Upper lobe of left lung (tissue), 4 donors: ENCODE measurements at regions not wholly inside any gene's neighbourhood (a gene's known extent, or its start where the extent isn't known, plus 50 kb on each side); places are given as distances from the start of the nearest gene placed in this dataset.
A peak's percentile ranks its signal among the peaks of the same experiment; 100 is the strongest.

Source experiments
- EP300 ChIP-seq, 4 donors: sonication (generic); formaldehyde crosslinking; IDR thresholded peaks; one replicate each; pipeline ENCODE4 v1.5.1; 2017; ENCODE audit warnings: antibody characterized with exemption in 4 of 4, control low read depth in 2 of 4
- POLR2A ChIP-seq, 4 donors: fragments of 450-650 bp; IDR thresholded peaks; one replicate each; pipeline ENCODE4 v1.5.1; 2016 to 2017; ENCODE audit warnings: antibody characterized with exemption in 4 of 4, mild to moderate bottlenecking in 2 of 4
- POLR2AphosphoS5 ChIP-seq, 2 donors: sonication (generic); formaldehyde crosslinking; IDR thresholded peaks; one replicate each; pipeline ENCODE4 v1.5.1; 2017; ENCODE audit warnings: antibody characterized with exemption in 2 of 2
- TF ChIP-seq, protein P1 (sequence below), 6 experiments: fragments of 450-650 bp in 4 of 6; fragments of 200-600 bp in 2 of 6; sonication (generic) in 2 of 6; IDR thresholded peaks; one replicate each; pipeline ENCODE4 v1.5.1; 2016 to 2019; ENCODE audit warnings: antibody characterized with exemption in 6 of 6

DNA sequence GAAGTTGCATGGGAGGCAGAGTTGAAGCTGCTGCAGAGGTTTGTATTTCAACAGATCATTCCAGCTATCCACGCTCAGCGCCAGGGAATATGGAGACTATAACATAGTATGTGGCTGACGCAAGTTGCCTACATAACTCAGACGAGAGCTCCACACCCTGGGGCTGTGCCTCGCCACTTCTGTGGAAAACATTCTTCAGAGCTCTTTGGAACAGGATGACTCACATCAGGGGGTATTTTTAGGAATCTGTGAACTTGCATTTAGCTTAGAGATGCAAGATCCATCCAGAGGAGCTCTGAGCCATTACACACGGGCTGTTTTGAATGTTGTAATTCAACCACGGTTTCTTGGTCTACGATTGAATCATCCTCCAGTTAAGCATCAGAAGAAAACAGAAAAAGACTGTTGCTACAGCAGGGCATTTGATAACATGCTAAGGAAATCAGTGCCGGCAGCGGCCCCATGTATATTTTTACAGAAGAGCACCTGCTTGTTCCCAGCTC lies 481.5 kb upstream of the AKR1E2 start:
- TF ChIP-seq, protein P1, sequence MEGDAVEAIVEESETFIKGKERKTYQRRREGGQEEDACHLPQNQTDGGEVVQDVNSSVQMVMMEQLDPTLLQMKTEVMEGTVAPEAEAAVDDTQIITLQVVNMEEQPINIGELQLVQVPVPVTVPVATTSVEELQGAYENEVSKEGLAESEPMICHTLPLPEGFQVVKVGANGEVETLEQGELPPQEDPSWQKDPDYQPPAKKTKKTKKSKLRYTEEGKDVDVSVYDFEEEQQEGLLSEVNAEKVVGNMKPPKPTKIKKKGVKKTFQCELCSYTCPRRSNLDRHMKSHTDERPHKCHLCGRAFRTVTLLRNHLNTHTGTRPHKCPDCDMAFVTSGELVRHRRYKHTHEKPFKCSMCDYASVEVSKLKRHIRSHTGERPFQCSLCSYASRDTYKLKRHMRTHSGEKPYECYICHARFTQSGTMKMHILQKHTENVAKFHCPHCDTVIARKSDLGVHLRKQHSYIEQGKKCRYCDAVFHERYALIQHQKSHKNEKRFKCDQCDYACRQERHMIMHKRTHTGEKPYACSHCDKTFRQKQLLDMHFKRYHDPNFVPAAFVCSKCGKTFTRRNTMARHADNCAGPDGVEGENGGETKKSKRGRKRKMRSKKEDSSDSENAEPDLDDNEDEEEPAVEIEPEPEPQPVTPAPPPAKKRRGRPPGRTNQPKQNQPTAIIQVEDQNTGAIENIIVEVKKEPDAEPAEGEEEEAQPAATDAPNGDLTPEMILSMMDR (IDR thresholded peaks at IDR 0.05), result peak in 2 of 6 experiments; percentile 8 to 19
- TF ChIP-seq EP300 (IDR thresholded peaks at IDR 0.05) (peak in 2 of 4 donors; percentile 33 to 53), POLR2A (IDR thresholded peaks at IDR 0.05) (no peak), POLR2AphosphoS5 (IDR thresholded peaks at IDR 0.05) (peak; percentile 50 to 63)
